ENCODE measurements at regions not wholly inside any gene's neighbourhood (a gene's known extent, or its start where the extent isn't known, plus 50 kb on each side); places are given as distances from the start of the nearest gene placed in this dataset.

- Histone ChIP-seq H3K4me3 (ENCODE audit: low read depth, low read length) (no peak overlapping the region), H3K9me3 (ENCODE audit: control insufficient read depth, insufficient read depth, low read length) (no peaks in the 10 kb centered on the region), H3K27me3 (ENCODE audit: control insufficient read depth, insufficient read depth, low read length) (no peaks in the 10 kb centered on the region), H3K27ac (ENCODE audit: low read depth, low read length) (no peak overlapping the region)
- no peak for TF ChIP-seq CTCF (IDR thresholded peaks at IDR 0.05; ENCODE audit: low read depth, low read length)
- CTCF ChIA-PET: no interaction called here
- DNase-seq (ENCODE audit: low read depth, low spot score): no peak
- POLR2A ChIA-PET: no interaction called here
Observed at GRCh38 chr20:39538317-39538716, 576.2 kb downstream of the DHX35 start.

GRCh38 chr20:39535301-39535700 is 573.2 kb downstream of the DHX35 start:
- CTCF ChIA-PET: no interaction called here
- POLR2A ChIA-PET: no interaction called here
- TF ChIP-seq CTCF (IDR thresholded peaks at IDR 0.05; ENCODE audit: low read depth, low read length): no peak

GRCh38 chr20:39534846-39535245 is 572.7 kb downstream of the DHX35 start:
- CTCF ChIA-PET: no interaction called here
- H3K9me3 ChIP-seq (ENCODE audit: control insufficient read depth, insufficient read depth, low read length): no peaks in the 10 kb centered on the region
- no peak for DNase-seq (ENCODE audit: low read depth, low spot score)
- no peaks in the 10 kb centered on the region for H3K27me3 ChIP-seq (ENCODE audit: control insufficient read depth, insufficient read depth, low read length)
- no peak overlapping the region for H3K4me3 ChIP-seq (ENCODE audit: low read depth, low read length)
- no peak overlapping the region for H3K27ac ChIP-seq (ENCODE audit: low read depth, low read length)
- POLR2A ChIA-PET: no interaction called here
- no peak for TF ChIP-seq CTCF (IDR thresholded peaks at IDR 0.05; ENCODE audit: low read depth, low read length)

More at GRCh38 chr20:39535301-39535700, 573.2 kb downstream of the DHX35 start:
- H3K4me3 ChIP-seq (ENCODE audit: low read depth, low read length): no peak overlapping the region
- DNase-seq (ENCODE audit: low read depth, low spot score): no peak
- H3K27ac ChIP-seq (ENCODE audit: low read depth, low read length): no peak overlapping the region
- H3K9me3 ChIP-seq (ENCODE audit: control insufficient read depth, insufficient read depth, low read length): no peaks in the 10 kb centered on the region
- H3K27me3 ChIP-seq (ENCODE audit: control insufficient read depth, insufficient read depth, low read length): no peaks in the 10 kb centered on the region

GRCh38 chr20:39533858-39534257 is 571.7 kb downstream of the DHX35 start:
- DNase-seq (ENCODE audit: low read depth, low spot score): no peak
- TF ChIP-seq CTCF (IDR thresholded peaks at IDR 0.05; ENCODE audit: low read depth, low read length): no peak
- Histone ChIP-seq H3K27me3 (ENCODE audit: control insufficient read depth, insufficient read depth, low read length) (no peaks in the 10 kb centered on the region), H3K4me3 (ENCODE audit: low read depth, low read length) (no peak overlapping the region), H3K9me3 (ENCODE audit: control insufficient read depth, insufficient read depth, low read length) (no peaks in the 10 kb centered on the region), H3K27ac (ENCODE audit: low read depth, low read length) (no peak overlapping the region)
- ChIA-PET POLR2A (no interaction called here), CTCF (no interaction called here)

GRCh38 chr20:39532205-39532604 is 570.1 kb downstream of the DHX35 start:
- no peaks in the 10 kb centered on the region for H3K27me3 ChIP-seq (ENCODE audit: control insufficient read depth, insufficient read depth, low read length)
- no peaks in the 10 kb centered on the region for H3K9me3 ChIP-seq (ENCODE audit: control insufficient read depth, insufficient read depth, low read length)
- no peak for TF ChIP-seq CTCF (IDR thresholded peaks at IDR 0.05; ENCODE audit: low read depth, low read length)
- no peak for DNase-seq (ENCODE audit: low read depth, low spot score)
- POLR2A ChIA-PET: no interaction called here
- CTCF ChIA-PET: no interaction called here
- no peak overlapping the region for H3K27ac ChIP-seq (ENCODE audit: low read depth, low read length)
- H3K4me3 ChIP-seq (ENCODE audit: low read depth, low read length): no peak overlapping the region

All from AG04450 (cell line).